GM12891 (cell line): ENCODE measurements at regions not wholly inside any gene's neighbourhood (a gene's known extent, or its start where the extent isn't known, plus 50 kb on each side); places are given as distances from the start of the nearest gene placed in this dataset.
"Not testable (repeated sequence)": the region's sequence is repeated elsewhere in the genome, so short reads cannot be mapped to it uniquely, and the experiment has no call there.

Experiments
- DNase-seq: peaks from one replicate; pipeline ENCODE4 v3.0.0; 2011; ENCODE audit warnings: low spot score; ENCODE audit not compliant: insufficient read length
- FAIRE-seq: peaks from 2 replicates; lab custom pipeline; 2011; peaks lifted over from hg19 to GRCh38; lab: Jason Lieb, UNC
- PAX5 ChIP-seq: IDR thresholded peaks from 2 replicates; pipeline ENCODE4 v1.6.1; 2011; ENCODE audit warnings: low read length, moderate library complexity, mild to moderate bottlenecking; ENCODE audit not compliant: insufficient read depth, severe bottlenecking
- POLR2A ChIP-seq: IDR thresholded peaks from 2 replicates; pipeline ENCODE4 v1.6.1; 2011; ENCODE audit warnings: low read depth, low read length, control low read depth
- POLR2AphosphoS5 ChIP-seq: IDR thresholded peaks from 2 replicates; pipeline ENCODE4 v1.6.1; 2011; ENCODE audit warnings: low read depth, low read length, control low read depth
- POU2F2 ChIP-seq: IDR thresholded peaks from 2 replicates; pipeline ENCODE4 v1.6.1; 2011; ENCODE audit warnings: low read depth, mild to moderate bottlenecking, control low read depth, low read length, moderate library complexity
- SPI1 ChIP-seq: IDR thresholded peaks from 2 replicates; pipeline ENCODE4 v1.6.1; 2011; ENCODE audit warnings: low read depth, low read length, control low read depth
- TAF1 ChIP-seq: IDR thresholded peaks from 2 replicates; pipeline ENCODE4 v1.6.1; 2011; ENCODE audit warnings: low read depth, low read length, control low read depth

- FAIRE-seq (no peak), DNase-seq (no peak)
- TF ChIP-seq POLR2A (no peak), POLR2AphosphoS5 (no peak), SPI1 (no peak), TAF1 (no peak), PAX5 (no peak), POU2F2 (no peak)
These were observed 130.0 kb upstream of the SYNCRIP start for GRCh38 chr6:85772641-85773040.

DNA sequence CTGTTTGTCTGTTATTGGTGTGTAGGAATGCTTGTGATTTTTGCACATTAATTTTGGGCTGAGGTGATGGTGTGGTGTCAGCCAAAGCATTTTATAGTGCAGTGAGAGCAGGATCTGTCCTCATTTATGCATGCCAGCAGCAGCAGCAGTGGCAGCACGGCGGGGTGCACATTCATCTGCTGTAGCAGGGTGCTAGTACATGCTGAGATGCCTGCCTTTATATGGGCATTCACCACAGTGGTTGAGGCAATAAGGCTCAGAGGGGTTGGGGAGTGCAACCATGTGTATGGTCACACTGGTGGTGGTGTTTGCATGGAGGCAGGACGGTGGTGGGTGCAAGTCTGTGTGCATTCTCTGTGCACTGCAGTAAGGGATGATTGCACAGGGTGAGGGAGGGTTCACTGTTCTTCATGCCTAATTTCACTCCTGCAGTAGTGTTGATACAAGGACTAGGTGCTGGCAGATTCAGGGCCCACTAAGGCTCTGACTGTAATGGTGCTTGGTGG, 129.3 kb upstream of the SYNCRIP start:
- no peak for FAIRE-seq
- DNase-seq, result no peak
- no peak for TF ChIP-seq PAX5

DNA sequence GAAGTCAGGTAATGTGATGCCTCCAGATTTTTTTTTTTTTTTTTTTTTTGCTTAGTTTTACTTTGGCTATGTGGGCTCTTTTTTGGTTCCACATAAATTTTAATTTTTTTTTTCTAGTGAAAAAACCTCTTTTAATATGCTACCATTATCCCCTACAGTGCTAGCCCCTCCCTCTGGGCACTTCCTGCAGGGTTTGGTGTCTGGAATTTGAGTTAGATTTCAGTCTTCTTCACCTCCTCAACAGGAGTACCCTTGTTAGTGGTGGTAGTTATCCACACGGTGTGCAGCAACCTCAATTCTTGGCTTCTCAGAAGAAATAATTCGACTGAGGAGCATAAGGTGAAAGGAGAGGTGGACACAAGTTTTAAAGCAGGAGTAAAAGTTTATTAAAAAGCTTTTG, 128.8 kb upstream of the SYNCRIP start:
- FAIRE-seq (no peak), DNase-seq (no peak)
- TF ChIP-seq SPI1, result no peak
- no peak for TF ChIP-seq POLR2AphosphoS5
- no peak for TF ChIP-seq POU2F2
- TF ChIP-seq TAF1, result no peak
- TF ChIP-seq POLR2A, result no peak
- TF ChIP-seq PAX5, result no peak

- FAIRE-seq (no peak), DNase-seq (no peak)
These were observed 122.2 kb upstream of the SYNCRIP start for GRCh38 chr6:85764844-85765243.

DNA sequence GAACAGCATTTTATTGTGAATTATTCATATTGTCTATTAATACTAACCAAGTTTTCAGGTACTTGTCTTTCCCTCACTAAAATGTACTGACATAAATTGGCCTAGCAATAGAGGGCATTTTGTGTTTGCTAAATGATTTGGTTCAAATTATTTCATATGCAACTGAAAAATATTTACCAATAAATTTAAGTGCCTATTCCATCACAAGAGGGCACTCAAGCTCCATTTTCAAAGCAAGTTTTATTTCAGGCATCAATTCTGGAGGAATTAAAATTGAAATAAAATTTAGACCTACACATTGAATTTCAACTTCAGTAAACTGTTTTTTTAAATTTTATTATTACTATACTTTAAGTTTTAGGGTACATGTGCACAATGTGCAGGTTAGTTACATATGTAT, 114.3 kb upstream of the SYNCRIP start:
- DNase-seq (no peak), FAIRE-seq (no peak)

More at GRCh38 chr6:85764844-85765243, 122.2 kb upstream of the SYNCRIP start:
- TF ChIP-seq POLR2AphosphoS5 (no peak), SPI1 (no peak), PAX5 (no peak), TAF1 (no peak), POLR2A (no peak), POU2F2 (no peak)

DNA sequence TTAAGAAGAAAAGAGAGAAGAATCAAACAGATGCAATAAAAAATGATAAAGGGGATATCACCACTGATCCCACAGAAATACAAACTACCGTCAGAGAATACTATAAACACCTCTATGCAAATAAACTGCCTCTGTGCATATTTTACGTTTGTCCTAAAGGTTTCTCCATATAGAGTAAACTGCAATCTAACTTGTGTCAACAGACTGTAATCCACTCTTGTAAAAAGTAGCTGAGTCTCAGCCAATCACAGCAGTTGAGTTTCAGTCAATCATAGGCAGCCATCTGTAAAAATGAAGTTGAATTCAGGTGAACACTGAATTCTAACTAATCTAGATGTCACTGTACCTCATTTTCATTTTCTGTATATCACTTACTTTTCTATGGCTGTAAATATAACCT, 112.2 kb upstream of the SYNCRIP start:
- DNase-seq (no peak), FAIRE-seq (no peak)
- no peak for TF ChIP-seq POLR2A
- no peak for TF ChIP-seq TAF1
- TF ChIP-seq SPI1, result no peak

More for the DNA sequence above, 114.3 kb upstream of the SYNCRIP start:
- no peak for TF ChIP-seq TAF1
- no peak for TF ChIP-seq POLR2AphosphoS5
- no peak for TF ChIP-seq SPI1
- TF ChIP-seq POU2F2, result no peak
- TF ChIP-seq POLR2A, result no peak
- TF ChIP-seq PAX5, result no peak

GRCh38 chr6:85752602-85753001, 109.9 kb upstream of the SYNCRIP start:
- DNase-seq (no peak), FAIRE-seq (no peak)
- TF ChIP-seq SPI1 (no peak), PAX5 (no peak), TAF1 (no peak), POLR2A (no peak), POU2F2 (no peak), POLR2AphosphoS5 (no peak)

DNA sequence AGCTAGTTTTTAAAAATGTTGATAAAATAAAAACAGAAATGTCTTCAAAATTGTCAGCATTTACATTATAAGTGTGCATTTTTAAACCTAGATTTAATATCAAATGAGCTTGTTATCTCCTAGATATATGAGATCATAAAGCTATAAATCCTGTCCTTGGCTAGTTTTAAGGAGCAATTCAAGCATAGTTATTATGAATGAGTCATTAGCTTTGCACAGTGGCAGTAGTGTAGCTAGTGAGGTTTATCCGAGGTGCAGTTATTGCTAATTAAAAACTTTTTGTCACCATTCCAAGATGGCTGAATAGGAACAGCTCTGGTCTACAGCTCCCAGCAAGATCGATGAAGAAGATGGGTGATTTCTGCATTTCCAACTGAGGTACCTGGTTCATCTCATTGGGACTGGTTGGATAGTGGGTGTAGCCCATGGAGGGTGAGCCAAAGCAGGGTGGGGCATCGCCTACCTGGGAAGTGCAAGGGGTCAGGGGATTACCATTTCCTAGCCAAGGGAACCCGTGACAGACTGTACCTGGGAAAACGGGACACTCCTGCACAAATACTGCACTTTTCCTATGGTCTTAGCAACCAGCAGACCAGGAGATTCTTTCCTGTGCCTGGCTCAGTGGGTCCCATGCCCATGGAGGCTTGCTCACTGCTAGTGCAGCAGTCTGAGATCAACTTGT, 108.8 kb upstream of the SYNCRIP start:
- FAIRE-seq, result no peak
- TF ChIP-seq PAX5, result no peak
- no peak for TF ChIP-seq TAF1
- no peak for TF ChIP-seq POLR2AphosphoS5
- TF ChIP-seq POU2F2, result no peak
- no peak for TF ChIP-seq SPI1
- no peak for TF ChIP-seq POLR2A
- DNase-seq, result no peak

GRCh38 chr6:85750146-85750545, 107.5 kb upstream of the SYNCRIP start:
- FAIRE-seq, DNase-seq: not testable (repeated sequence)

GRCh38 chr6:85749236-85749635, 106.5 kb upstream of the SYNCRIP start:
- TF ChIP-seq POLR2A, result no peak
- no peak for TF ChIP-seq POU2F2
- no peak for TF ChIP-seq PAX5
- TF ChIP-seq SPI1, result no peak
- TF ChIP-seq TAF1, result no peak
- no peak for TF ChIP-seq POLR2AphosphoS5
- FAIRE-seq, result no peak
- DNase-seq, result no peak
